HG03196 (cell line): ENCODE measurements at regions not wholly inside any gene's neighbourhood (a gene's known extent, or its start where the extent isn't known, plus 50 kb on each side); places are given as distances from the start of the nearest gene placed in this dataset.

Experiments used
- ATAC-seq: cut with Tn5 transposase; IDR thresholded peaks from one replicate; pipeline ENCODE4 v1.9.1; 2021; ENCODE audit not compliant: unreplicated experiment

GRCh38 chr1:67635055-67635809, 49.8 kb upstream of the GADD45A start:
- no peak for ATAC-seq
